ENCODE measurements at regions not wholly inside any gene's neighbourhood (a gene's known extent, or its start where the extent isn't known, plus 50 kb on each side); places are given as distances from the start of the nearest gene placed in this dataset.

GRCh38 chr3:110966966-110967663 is 104.5 kb upstream of the NECTIN3 start:
- H3K27ac Mint-ChIP-seq, result no peak overlapping the region
- no peaks in the 10 kb centered on the region for H3K4me1 Mint-ChIP-seq (ENCODE audit: unreplicated experiment)
- no peaks in the 10 kb centered on the region for H3K27me3 Mint-ChIP-seq
- no peak overlapping the region for H3K4me3 Mint-ChIP-seq
- no peak for TF ChIP-seq CTCF (conservative IDR thresholded peaks at IDR 0.05)
- H3K9me3 Mint-ChIP-seq, result peaks cover 16% of the 10 kb centered on the region
- H3K36me3 Mint-ChIP-seq, result peaks cover 4% of the 10 kb centered on the region
- DNase-seq (ENCODE audit: extremely low spot score, unreplicated experiment), result no peak

GRCh38 chr3:110968076-110968475 is 103.5 kb upstream of the NECTIN3 start:
- H3K4me1 Mint-ChIP-seq (ENCODE audit: unreplicated experiment), result no peaks in the 10 kb centered on the region
- DNase-seq (ENCODE audit: extremely low spot score, unreplicated experiment), result no peak
- no peak for TF ChIP-seq CTCF (conservative IDR thresholded peaks at IDR 0.05)
- no peaks in the 10 kb centered on the region for H3K27me3 Mint-ChIP-seq
- peaks cover 16% of the 10 kb centered on the region for H3K9me3 Mint-ChIP-seq
- no peak overlapping the region for H3K4me3 Mint-ChIP-seq
- no peak overlapping the region for H3K27ac Mint-ChIP-seq
- peaks cover 4% of the 10 kb centered on the region for H3K36me3 Mint-ChIP-seq

- no peak overlapping the region for H3K4me3 Mint-ChIP-seq
- H3K36me3 Mint-ChIP-seq, result peaks cover 4% of the 10 kb centered on the region
- no peak for DNase-seq (ENCODE audit: extremely low spot score, unreplicated experiment)
- H3K27me3 Mint-ChIP-seq, result no peaks in the 10 kb centered on the region
- no peak overlapping the region for H3K27ac Mint-ChIP-seq
- no peaks in the 10 kb centered on the region for H3K4me1 Mint-ChIP-seq (ENCODE audit: unreplicated experiment)
- TF ChIP-seq CTCF (conservative IDR thresholded peaks at IDR 0.05), result no peak
- H3K9me3 Mint-ChIP-seq, result peaks cover 14% of the 10 kb centered on the region
Observed at GRCh38 chr3:110969229-110970211, 102.1 kb upstream of the NECTIN3 start.

- TF ChIP-seq CTCF (conservative IDR thresholded peaks at IDR 0.05), result no peak
- no peak for DNase-seq (ENCODE audit: extremely low spot score, unreplicated experiment)
- Mint-ChIP-seq H3K4me1 (ENCODE audit: unreplicated experiment) (no peaks in the 10 kb centered on the region), H3K9me3 (peaks cover 11% of the 10 kb centered on the region), H3K36me3 (peaks cover 4% of the 10 kb centered on the region), H3K27ac (no peak overlapping the region), H3K4me3 (no peak overlapping the region), H3K27me3 (no peaks in the 10 kb centered on the region)
Observed at GRCh38 chr3:110971010-110971601, 100.5 kb upstream of the NECTIN3 start.

GRCh38 chr3:110973263-110973895 is 98.2 kb upstream of the NECTIN3 start:
- H3K27ac Mint-ChIP-seq, result no peak overlapping the region
- H3K4me1 Mint-ChIP-seq (ENCODE audit: unreplicated experiment), result no peaks in the 10 kb centered on the region
- H3K36me3 Mint-ChIP-seq, result no peaks in the 10 kb centered on the region
- DNase-seq (ENCODE audit: extremely low spot score, unreplicated experiment), result no peak
- TF ChIP-seq CTCF (conservative IDR thresholded peaks at IDR 0.05), result no peak
- peaks cover 6% of the 10 kb centered on the region for H3K9me3 Mint-ChIP-seq
- H3K4me3 Mint-ChIP-seq, result no peak overlapping the region
- H3K27me3 Mint-ChIP-seq, result no peaks in the 10 kb centered on the region
